HFFc6 (cell line): ENCODE measurements at regions not wholly inside any gene's neighbourhood (a gene's known extent, or its start where the extent isn't known, plus 50 kb on each side); places are given as distances from the start of the nearest gene placed in this dataset.
A peak's percentile ranks its signal among the peaks of the same experiment; 100 is the strongest.
"Not testable (repeated sequence)": the region's sequence is repeated elsewhere in the genome, so short reads cannot be mapped to it uniquely, and the experiment has no call there.

Source experiments
- DNase-seq: peaks from one replicate; pipeline ENCODE4 v3.0.0-alpha.2; 2018
- H3K27ac Mint-ChIP-seq: 2 replicates; pipeline ENCODE4 v1.8.0; 2020; ENCODE audit warnings: mild to moderate bottlenecking, mixed read lengths
- H3K27me3 Mint-ChIP-seq: 2 replicates; pipeline ENCODE4 v1.8.0; 2021; ENCODE audit warnings: mild to moderate bottlenecking, moderate library complexity, mixed read lengths; ENCODE audit not compliant: insufficient read depth
- H3K36me3 Mint-ChIP-seq: 2 replicates; pipeline ENCODE4 v1.8.0; 2021; ENCODE audit warnings: low read depth, mixed read lengths
- H3K4me1 Mint-ChIP-seq: 2 replicates; pipeline ENCODE4 v1.8.0; 2020; ENCODE audit warnings: low read depth, mixed read lengths
- H3K4me3 Mint-ChIP-seq: 2 replicates; pipeline ENCODE4 v1.8.0; 2020; ENCODE audit warnings: mild to moderate bottlenecking, moderate library complexity, mixed read lengths
- H3K9me3 Mint-ChIP-seq: 2 replicates; pipeline ENCODE4 v1.8.0; 2020; ENCODE audit warnings: mild to moderate bottlenecking, mixed read lengths
- TF ChIP-seq, protein P1 (sequence below): fragments of 200-600 bp; sonication (generic); IDR thresholded peaks from 2 replicates; pipeline ENCODE4 v1.5.0; 2021; ENCODE audit warnings: antibody characterized with exemption, mild to moderate bottlenecking

DNA sequence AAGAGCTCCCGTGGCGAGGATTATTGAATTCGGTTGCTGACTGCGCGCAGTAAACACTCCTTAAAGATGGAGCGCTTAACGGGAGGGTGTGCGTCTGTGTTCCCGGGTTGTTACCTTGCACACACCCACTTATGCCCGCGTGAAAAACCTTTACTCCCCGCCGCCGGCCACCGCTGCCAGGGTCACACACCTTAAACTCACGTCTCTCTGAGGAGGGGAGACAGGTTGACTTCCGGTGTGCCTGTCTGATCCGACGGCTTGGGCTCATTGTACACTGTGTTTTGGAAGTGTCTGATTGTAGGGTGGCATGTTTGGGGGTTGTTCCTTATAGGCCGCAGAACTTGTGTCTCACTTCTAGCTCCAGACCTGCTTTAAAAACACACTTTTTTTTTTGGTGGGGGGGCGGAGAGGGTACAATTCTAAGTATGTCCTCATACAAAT lies 66.8 kb downstream of the KPNA2 start:
- no peak for DNase-seq
- Mint-ChIP-seq H3K4me3 (peak overlapping the region; percentile 95), H3K4me1 (peaks cover 23% of the 10 kb centered on the region), H3K9me3 (no peaks in the 10 kb centered on the region), H3K36me3 (peaks cover 6% of the 10 kb centered on the region; the same call in 1 of the 2 replicates), H3K27me3 (no peaks in the 10 kb centered on the region; the same call in 1 of the 2 replicates), H3K27ac (peak overlapping the region; percentile 86)
- TF ChIP-seq, protein P1, sequence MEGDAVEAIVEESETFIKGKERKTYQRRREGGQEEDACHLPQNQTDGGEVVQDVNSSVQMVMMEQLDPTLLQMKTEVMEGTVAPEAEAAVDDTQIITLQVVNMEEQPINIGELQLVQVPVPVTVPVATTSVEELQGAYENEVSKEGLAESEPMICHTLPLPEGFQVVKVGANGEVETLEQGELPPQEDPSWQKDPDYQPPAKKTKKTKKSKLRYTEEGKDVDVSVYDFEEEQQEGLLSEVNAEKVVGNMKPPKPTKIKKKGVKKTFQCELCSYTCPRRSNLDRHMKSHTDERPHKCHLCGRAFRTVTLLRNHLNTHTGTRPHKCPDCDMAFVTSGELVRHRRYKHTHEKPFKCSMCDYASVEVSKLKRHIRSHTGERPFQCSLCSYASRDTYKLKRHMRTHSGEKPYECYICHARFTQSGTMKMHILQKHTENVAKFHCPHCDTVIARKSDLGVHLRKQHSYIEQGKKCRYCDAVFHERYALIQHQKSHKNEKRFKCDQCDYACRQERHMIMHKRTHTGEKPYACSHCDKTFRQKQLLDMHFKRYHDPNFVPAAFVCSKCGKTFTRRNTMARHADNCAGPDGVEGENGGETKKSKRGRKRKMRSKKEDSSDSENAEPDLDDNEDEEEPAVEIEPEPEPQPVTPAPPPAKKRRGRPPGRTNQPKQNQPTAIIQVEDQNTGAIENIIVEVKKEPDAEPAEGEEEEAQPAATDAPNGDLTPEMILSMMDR: no peak

DNA sequence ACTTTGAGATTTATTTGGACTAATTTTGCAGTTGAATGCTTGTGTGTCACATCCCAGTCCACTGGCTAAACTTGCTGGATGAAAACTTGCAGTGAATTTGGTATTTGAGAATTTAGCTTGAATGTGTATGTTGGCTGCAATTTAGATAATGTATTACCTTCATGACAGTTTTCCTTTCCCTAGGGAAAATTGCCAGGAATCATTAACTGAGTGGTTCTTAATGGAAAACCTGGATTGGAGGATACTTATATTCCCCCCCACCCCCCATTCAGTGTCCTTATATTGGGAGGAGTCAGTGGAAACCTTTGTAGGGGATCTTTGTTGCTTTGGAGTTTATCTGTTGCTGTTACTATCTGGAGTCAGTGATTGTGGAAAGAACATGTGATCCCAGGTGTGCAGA lies 67.6 kb downstream of the KPNA2 start:
- Mint-ChIP-seq H3K27ac (peak overlapping the region; percentile 6; the same call in 1 of the 2 replicates), H3K9me3 (peaks cover under 1% of the 10 kb centered on the region; the same call in 1 of the 2 replicates), H3K27me3 (no peaks in the 10 kb centered on the region; the same call in 1 of the 2 replicates), H3K4me3 (peak overlapping the region; percentile 95), H3K36me3 (peaks cover 14% of the 10 kb centered on the region), H3K4me1 (peaks cover 19% of the 10 kb centered on the region)
- DNase-seq: no peak
- TF ChIP-seq, protein P1: no peak

DNA sequence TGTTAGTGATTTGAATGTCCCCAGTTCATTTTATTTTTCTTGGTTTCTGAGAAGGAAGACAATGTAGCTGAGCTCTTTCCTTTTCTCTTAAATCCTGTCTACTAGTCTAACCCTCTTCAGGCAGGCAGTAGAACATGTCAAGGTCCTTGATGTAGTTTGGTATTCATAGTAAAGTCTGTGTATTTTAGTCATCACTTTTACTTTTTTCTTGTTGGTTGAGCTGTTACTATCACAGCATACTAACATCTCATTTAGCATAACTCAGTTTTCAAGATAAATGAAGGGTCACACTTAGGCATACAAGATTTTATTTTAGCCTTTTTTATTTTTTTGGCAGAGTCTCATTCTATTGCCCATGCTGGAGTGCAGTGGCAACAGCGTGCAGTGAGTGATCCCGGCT lies 70.5 kb downstream of the KPNA2 start:
- Mint-ChIP-seq H3K4me3 (no peak overlapping the region), H3K4me1 (peaks cover 24% of the 10 kb centered on the region), H3K9me3 (peaks cover 4% of the 10 kb centered on the region; the same call in 1 of the 2 replicates), H3K36me3 (peaks cover 19% of the 10 kb centered on the region), H3K27ac (no peak overlapping the region), H3K27me3 (no peaks in the 10 kb centered on the region; the same call in 1 of the 2 replicates)
- TF ChIP-seq, protein P1: no peak
- no peak for DNase-seq

DNA sequence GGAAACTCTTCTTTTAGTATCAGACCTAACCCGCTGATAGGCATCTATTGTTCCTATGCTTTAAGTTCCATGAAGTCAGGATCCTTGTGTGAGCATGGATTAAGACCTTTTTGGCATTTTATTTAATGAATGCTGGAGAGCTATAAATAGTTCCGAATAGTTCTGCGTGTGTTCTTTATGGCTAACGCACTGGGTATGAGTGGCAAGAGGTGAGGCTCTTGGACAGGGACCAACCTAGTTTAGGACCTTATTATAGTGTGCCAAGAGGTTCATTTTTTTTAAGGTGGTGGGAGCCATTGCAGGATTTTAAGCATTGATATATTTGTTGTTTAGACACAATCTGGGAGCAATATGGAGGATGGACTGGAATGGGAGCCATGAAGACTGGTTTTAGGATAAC lies 71.8 kb downstream of the KPNA2 start:
- no peak for DNase-seq
- peaks cover 23% of the 10 kb centered on the region for H3K4me1 Mint-ChIP-seq
- TF ChIP-seq, protein P1: no peak
- H3K27me3 Mint-ChIP-seq: no peaks in the 10 kb centered on the region; the same call in 1 of the 2 replicates
- H3K36me3 Mint-ChIP-seq: peaks cover 19% of the 10 kb centered on the region
- peaks cover 4% of the 10 kb centered on the region; the same call in 1 of the 2 replicates for H3K9me3 Mint-ChIP-seq
- no peak overlapping the region for H3K27ac Mint-ChIP-seq
- H3K4me3 Mint-ChIP-seq: no peak overlapping the region

DNA sequence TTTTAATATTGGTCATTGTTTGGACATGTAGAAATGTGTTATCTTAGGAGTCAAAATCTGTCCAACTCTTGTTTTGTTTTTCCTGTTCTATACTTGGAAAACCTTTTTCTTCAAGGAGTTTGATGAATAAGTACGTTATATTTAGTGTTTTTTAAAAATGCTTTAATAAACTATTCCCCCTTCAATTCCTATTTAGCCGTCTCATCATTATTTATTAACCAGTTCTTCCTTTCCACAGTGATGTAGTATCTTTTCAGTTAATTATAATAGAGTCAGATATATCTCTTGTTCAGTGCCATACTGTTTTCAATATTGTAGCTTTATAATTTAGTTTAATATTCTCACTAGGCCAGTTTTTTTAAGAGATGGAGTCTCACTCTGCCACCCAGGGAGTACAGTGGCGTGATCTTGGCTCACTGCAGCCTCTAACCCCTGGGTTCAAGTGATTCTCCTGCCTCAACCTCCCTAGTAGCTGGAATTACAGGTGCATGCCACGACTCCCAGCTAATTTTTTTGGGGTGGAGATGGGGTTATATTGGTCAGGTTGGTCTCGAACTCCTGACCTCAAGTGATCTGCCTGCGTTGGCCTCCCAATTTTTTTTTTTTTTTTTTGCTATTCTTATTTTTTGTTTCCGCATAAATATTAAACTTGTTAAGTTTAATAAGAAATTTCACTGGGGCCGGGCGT lies 72.9 kb downstream of the KPNA2 start:
- peaks cover 19% of the 10 kb centered on the region for H3K36me3 Mint-ChIP-seq
- no peak overlapping the region for H3K27ac Mint-ChIP-seq
- H3K27me3 Mint-ChIP-seq: no peaks in the 10 kb centered on the region; the same call in 1 of the 2 replicates
- no peak for DNase-seq
- H3K4me1 Mint-ChIP-seq: peaks cover 12% of the 10 kb centered on the region
- H3K4me3 Mint-ChIP-seq: no peak overlapping the region
- TF ChIP-seq, protein P1: no peak
- H3K9me3 Mint-ChIP-seq: peaks cover 4% of the 10 kb centered on the region; the same call in 1 of the 2 replicates

DNA sequence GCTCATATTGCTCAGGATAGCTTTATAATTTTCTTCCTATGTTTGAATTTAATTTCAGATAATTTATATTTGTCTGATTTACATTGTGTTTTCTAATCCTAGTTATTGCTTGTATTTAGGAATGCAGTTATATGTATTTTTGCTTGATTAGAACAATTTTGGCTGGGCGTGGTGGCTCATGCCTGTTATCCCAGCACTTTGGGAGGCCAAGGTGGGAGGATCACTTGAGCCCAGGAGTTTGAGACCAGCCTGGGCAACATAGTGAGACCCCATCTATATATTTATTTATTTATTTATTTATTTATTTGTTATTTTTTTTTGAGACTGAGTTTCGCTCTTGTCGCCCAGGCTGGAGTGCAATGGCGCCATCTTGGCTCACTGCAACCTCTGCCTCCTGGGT lies 73.9 kb downstream of the KPNA2 start:
- H3K27ac Mint-ChIP-seq: not testable (repeated sequence)

DNA sequence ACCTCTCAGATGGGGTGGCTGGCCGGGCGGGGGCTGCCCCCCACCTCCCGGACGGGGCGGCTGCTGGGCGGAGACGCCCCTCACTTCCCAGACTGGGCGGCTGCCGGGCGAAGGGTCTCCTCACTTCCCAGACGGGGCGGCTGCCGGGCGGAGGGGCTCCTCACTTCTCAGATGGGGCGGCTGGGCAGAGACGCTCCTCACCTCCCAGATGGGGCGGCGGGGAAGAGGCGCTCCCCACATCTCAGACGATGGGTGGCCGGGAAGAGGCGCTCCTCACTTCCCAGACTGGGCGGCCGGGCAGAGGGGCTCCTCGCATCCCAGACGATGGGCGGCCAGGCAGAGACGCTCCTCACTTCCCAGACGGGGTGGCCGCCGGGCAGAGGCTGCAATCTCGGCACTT lies 80.7 kb downstream of the KPNA2 start:
- not testable (repeated sequence) for DNase-seq

More for the DNA sequence above, 73.9 kb downstream of the KPNA2 start:
- H3K4me1 Mint-ChIP-seq, DNase-seq, H3K27me3 Mint-ChIP-seq, H3K9me3 Mint-ChIP-seq, H3K4me3 Mint-ChIP-seq: not testable (repeated sequence)
- H3K36me3 Mint-ChIP-seq: peaks cover 19% of the 10 kb centered on the region

More for the DNA sequence above, 80.7 kb downstream of the KPNA2 start:
- not testable (repeated sequence) for H3K27ac Mint-ChIP-seq, H3K4me1 Mint-ChIP-seq, H3K4me3 Mint-ChIP-seq, H3K9me3 Mint-ChIP-seq, H3K27me3 Mint-ChIP-seq
- H3K36me3 Mint-ChIP-seq: peaks cover 22% of the 10 kb centered on the region
